Gastroesophageal sphincter (tissue), 4 donors: ENCODE measurements at regions not wholly inside any gene's neighbourhood (a gene's known extent, or its start where the extent isn't known, plus 50 kb on each side); places are given as distances from the start of the nearest gene placed in this dataset.

Experiments used
- ATAC-seq: fragments of 150-250 bp; one replicate; pipeline ENCODE4 v1.9.1; 2016; ENCODE audit warnings: mild to moderate bottlenecking, moderate library complexity
- H3K27ac ChIP-seq, 4 donors: fragments of 200-600 bp; sonication (generic) in 3 of 4; 1 replicate in 3 of 4; 2 replicates in 1 of 4; pipeline ENCODE4 v1.5.1; 2016 to 2019
- H3K27me3 ChIP-seq: fragments of 200-600 bp; sonication (generic); one replicate; pipeline ENCODE4 v1.5.1; 2019
- H3K36me3 ChIP-seq, 2 donors: fragments of 200-600 bp; sonication (generic); one replicate each; pipeline ENCODE4 v1.5.1; 2019; ENCODE audit warnings: control low read depth in 1 of 2
- H3K4me1 ChIP-seq, 3 donors: fragments of 200-600 bp; sonication (generic); 1 replicate in 2 of 3; 2 replicates in 1 of 3; pipeline ENCODE4 v1.5.1; 2016 to 2019; ENCODE audit warnings: control low read depth in 2 of 3
- H3K4me3 ChIP-seq, 2 donors: fragments of 200-600 bp; sonication (generic); one replicate each; pipeline ENCODE4 v1.5.1; 2019; ENCODE audit warnings: mild to moderate bottlenecking in 1 of 2, moderate library complexity in 1 of 2
- H3K9me3 ChIP-seq, 3 donors: fragments of 200-600 bp; sonication (generic); one replicate each; pipeline ENCODE4 v1.5.1; 2017 to 2019; ENCODE audit warnings: control low read depth in 2 of 3
- CTCF ChIP-seq, 4 experiments: fragments of 200-600 bp in 2 of 4; fragments of 450-650 bp in 2 of 4; sonication (generic) in 1 of 4; IDR thresholded peaks; one replicate each; pipeline ENCODE4 v1.5.1; 2017 to 2019; ENCODE audit warnings: antibody characterized with exemption in 4 of 4, mild to moderate bottlenecking in 2 of 4, moderate library complexity in 2 of 4
- EP300 ChIP-seq: sonication (generic); formaldehyde crosslinking; IDR thresholded peaks from one replicate; pipeline ENCODE4 v1.6.1; 2017; ENCODE audit warnings: antibody characterized with exemption, mild to moderate bottlenecking
- POLR2A ChIP-seq, 2 donors: fragments of 450-650 bp; IDR thresholded peaks; one replicate each; pipeline ENCODE4 v1.6.1; 2017; ENCODE audit warnings: antibody characterized with exemption in 2 of 2, mild to moderate bottlenecking in 2 of 2, moderate library complexity in 1 of 2
- POLR2AphosphoS5 ChIP-seq: sonication (generic); formaldehyde crosslinking; IDR thresholded peaks from one replicate; pipeline ENCODE4 v1.6.1; 2017; ENCODE audit warnings: antibody characterized with exemption
- WGBS, 2 donors: methylation state at CpG; one replicate each; pipeline ENCODE4 v1.1.5; 2018; ENCODE audit warnings: low coverage in 1 of 2; 5-methylcytosine and 5-hydroxymethylcytosine counted together

GRCh38 chr20:54324652-54325285 lies 116.9 kb downstream of the PFDN4 start:
- H3K36me3 ChIP-seq = no peaks in the 10 kb centered on the region
- H3K27ac ChIP-seq = no peak overlapping the region
- H3K27me3 ChIP-seq = no peaks in the 10 kb centered on the region
- 74 to 81% methylated on average over 3 of the region's 3 CpGs for WGBS, 2 donors
- no peaks in the 10 kb centered on the region for H3K9me3 ChIP-seq
- ATAC-seq = no peak
- no peak for TF ChIP-seq CTCF (IDR thresholded peaks at IDR 0.05)
- no peaks in the 10 kb centered on the region for H3K4me1 ChIP-seq
- no peak overlapping the region for H3K4me3 ChIP-seq

- no peak for TF ChIP-seq EP300
- TF ChIP-seq POLR2A (IDR thresholded peaks at IDR 0.05) = no peak
- no peak for TF ChIP-seq CTCF (IDR thresholded peaks at IDR 0.05)
- TF ChIP-seq POLR2AphosphoS5 = no peak
- no peak overlapping the region for H3K27ac ChIP-seq
Observed at GRCh38 chr20:54335299-54335698, 127.4 kb downstream of the PFDN4 start.

GRCh38 chr20:54337144-54337543 lies 129.3 kb downstream of the PFDN4 start:
- Histone ChIP-seq H3K9me3 (no peaks in the 10 kb centered on the region), H3K36me3 (no peaks in the 10 kb centered on the region), H3K4me3 (no peak overlapping the region), H3K4me1 (peaks cover 0 to 4% (median 0%) of the 10 kb centered on the region in 3 donors), H3K27me3 (no peaks in the 10 kb centered on the region), H3K27ac (no peak overlapping the region)
- WGBS, 2 donors = 67 to 100% methylated on average over 1 of the region's 1 CpG
- ATAC-seq = no peak
- TF ChIP-seq POLR2A (IDR thresholded peaks at IDR 0.05) (no peak), CTCF (IDR thresholded peaks at IDR 0.05) (no peak)

More at GRCh38 chr20:54335299-54335698, 127.4 kb downstream of the PFDN4 start:
- no peaks in the 10 kb centered on the region for H3K36me3 ChIP-seq
- 93 to 100% methylated on average over 1 to 2 of the region's 2 CpGs for WGBS, 2 donors
- no peaks in the 10 kb centered on the region for H3K9me3 ChIP-seq
- H3K4me1 ChIP-seq = no peaks in the 10 kb centered on the region
- no peak overlapping the region for H3K4me3 ChIP-seq
- ATAC-seq = no peak
- H3K27me3 ChIP-seq = no peaks in the 10 kb centered on the region

- Histone ChIP-seq H3K36me3 (no peaks in the 10 kb centered on the region), H3K9me3 (no peaks in the 10 kb centered on the region), H3K27ac (no peak overlapping the region), H3K4me1 (peaks cover 0 to 4% (median 0%) of the 10 kb centered on the region in 3 donors), H3K4me3 (no peak overlapping the region), H3K27me3 (no peaks in the 10 kb centered on the region)
- WGBS, 2 donors = 59 to 100% methylated on average over 2 of the region's 7 CpGs
- no peak for ATAC-seq
- no peak for TF ChIP-seq POLR2AphosphoS5
- TF ChIP-seq CTCF (IDR thresholded peaks at IDR 0.05) = no peak
- TF ChIP-seq EP300 = no peak
- no peak for TF ChIP-seq POLR2A (IDR thresholded peaks at IDR 0.05)
Observed at GRCh38 chr20:54339093-54339492, 131.2 kb downstream of the PFDN4 start.

GRCh38 chr20:54340206-54340605 lies 132.3 kb downstream of the PFDN4 start:
- 0 to 50% methylated on average over 1 of the region's 1 CpG for WGBS, 2 donors
- Histone ChIP-seq H3K36me3 (no peaks in the 10 kb centered on the region), H3K9me3 (no peaks in the 10 kb centered on the region), H3K27me3 (no peaks in the 10 kb centered on the region), H3K4me1 (peaks cover 1 to 12% (median 3%) of the 10 kb centered on the region in 3 donors), H3K4me3 (no peak overlapping the region), H3K27ac (no peak overlapping the region)
- TF ChIP-seq EP300 (no peak), POLR2A (IDR thresholded peaks at IDR 0.05) (no peak), POLR2AphosphoS5 (no peak), CTCF (IDR thresholded peaks at IDR 0.05) (no peak)
- ATAC-seq = no peak
